ENCODE measurements at regions not wholly inside any gene's neighbourhood (a gene's known extent, or its start where the extent isn't known, plus 50 kb on each side); places are given as distances from the start of the nearest gene placed in this dataset.
"Not testable (repeated sequence)": the region's sequence is repeated elsewhere in the genome, so short reads cannot be mapped to it uniquely, and the experiment has no call there.

- Histone ChIP-seq H3K9ac (ENCODE audit: low read depth, low read length) (no peak overlapping the region), H3K9me3 (ENCODE audit: control insufficient read depth, insufficient read depth, low read length) (no peaks in the 10 kb centered on the region)
Observed at GRCh38 chr5:174645677-174646076, 78.7 kb upstream of the MSX2 start.

GRCh38 chr5:174648618-174649017 lies 75.8 kb upstream of the MSX2 start:
- not testable (repeated sequence) for H3K9me3 ChIP-seq (ENCODE audit: control insufficient read depth, insufficient read depth, low read length); H3K9ac ChIP-seq (ENCODE audit: low read depth, low read length); H3K36me3 ChIP-seq (ENCODE audit: insufficient read depth, low read length); H3K4me1 ChIP-seq (ENCODE audit: insufficient read depth, low read length)

More at GRCh38 chr5:174645677-174646076, 78.7 kb upstream of the MSX2 start:
- no peaks in the 10 kb centered on the region for H3K36me3 ChIP-seq (ENCODE audit: insufficient read depth, low read length)
- 0 out of 2 replicates have a peak, but pooled peaks cover 3% of the 10 kb centered on the region for H3K4me1 ChIP-seq (ENCODE audit: insufficient read depth, low read length)

- Histone ChIP-seq H3K9me3 (ENCODE audit: control insufficient read depth, insufficient read depth, low read length) (no peaks in the 10 kb centered on the region), H3K36me3 (ENCODE audit: insufficient read depth, low read length) (no peaks in the 10 kb centered on the region), H3K4me1 (ENCODE audit: insufficient read depth, low read length) (no peaks in the 10 kb centered on the region), H3K9ac (ENCODE audit: low read depth, low read length) (no peak overlapping the region)
Observed at GRCh38 chr5:174649391-174649790, 75.0 kb upstream of the MSX2 start.

DNA sequence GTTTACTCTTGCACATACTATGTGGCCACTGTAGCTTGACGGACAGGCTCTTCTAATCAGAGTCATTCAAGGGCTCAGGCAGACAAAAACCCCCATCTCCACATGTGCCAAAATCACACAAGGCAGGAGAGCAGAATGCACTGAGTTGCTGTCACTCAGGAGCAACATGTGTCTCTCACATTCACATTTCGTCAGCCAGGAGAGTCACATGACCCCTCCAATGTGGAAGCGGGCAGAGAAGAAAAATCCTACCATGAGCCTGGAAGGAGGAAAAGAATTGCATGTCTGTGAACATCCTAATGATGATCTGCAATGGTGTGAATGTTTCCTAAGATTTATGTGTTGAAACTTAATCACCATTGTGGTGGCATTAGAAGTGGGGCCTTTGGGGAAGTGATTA lies 69.9 kb upstream of the MSX2 start:
- H3K9me3 ChIP-seq (ENCODE audit: control insufficient read depth, insufficient read depth, low read length), result no peaks in the 10 kb centered on the region; the same call in 1 of the 2 replicates
- H3K36me3 ChIP-seq (ENCODE audit: insufficient read depth, low read length), result no peaks in the 10 kb centered on the region
- H3K4me1 ChIP-seq (ENCODE audit: insufficient read depth, low read length), result no peaks in the 10 kb centered on the region
- H3K9ac ChIP-seq (ENCODE audit: low read depth, low read length), result no peak overlapping the region

DNA sequence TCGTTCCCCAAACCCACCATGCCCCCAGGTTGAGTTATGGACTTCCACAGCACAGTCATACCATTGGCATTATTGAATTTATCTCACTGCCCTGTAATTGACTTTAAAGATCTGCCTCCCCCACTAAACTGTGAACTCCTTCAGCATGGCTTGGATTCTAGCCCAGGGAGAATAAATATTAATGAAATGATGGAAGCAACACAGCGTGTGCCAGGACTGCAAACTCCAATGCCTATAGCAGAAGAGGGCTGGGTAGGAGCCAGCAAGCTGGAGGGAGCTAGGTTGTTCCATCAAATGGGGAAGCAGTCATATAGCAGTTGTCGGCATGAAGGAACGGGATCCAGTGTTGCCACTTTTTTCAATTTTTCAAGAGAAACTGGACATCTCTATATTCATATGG lies 69.0 kb upstream of the MSX2 start:
- H3K9me3 ChIP-seq (ENCODE audit: control insufficient read depth, insufficient read depth, low read length), result no peaks in the 10 kb centered on the region; the same call in 1 of the 2 replicates
- no peaks in the 10 kb centered on the region for H3K36me3 ChIP-seq (ENCODE audit: insufficient read depth, low read length)
- no peak overlapping the region for H3K9ac ChIP-seq (ENCODE audit: low read depth, low read length)
- H3K4me1 ChIP-seq (ENCODE audit: insufficient read depth, low read length), result no peaks in the 10 kb centered on the region

- H3K36me3 ChIP-seq (ENCODE audit: insufficient read depth, low read length), result no peaks in the 10 kb centered on the region
- peaks cover 3% of the 10 kb centered on the region; the same call in 1 of the 2 replicates for H3K9me3 ChIP-seq (ENCODE audit: control insufficient read depth, insufficient read depth, low read length)
- no peaks in the 10 kb centered on the region for H3K4me1 ChIP-seq (ENCODE audit: insufficient read depth, low read length)
- H3K9ac ChIP-seq (ENCODE audit: low read depth, low read length), result no peak overlapping the region
Observed at GRCh38 chr5:174664180-174664850, 60.1 kb upstream of the MSX2 start.

DNA sequence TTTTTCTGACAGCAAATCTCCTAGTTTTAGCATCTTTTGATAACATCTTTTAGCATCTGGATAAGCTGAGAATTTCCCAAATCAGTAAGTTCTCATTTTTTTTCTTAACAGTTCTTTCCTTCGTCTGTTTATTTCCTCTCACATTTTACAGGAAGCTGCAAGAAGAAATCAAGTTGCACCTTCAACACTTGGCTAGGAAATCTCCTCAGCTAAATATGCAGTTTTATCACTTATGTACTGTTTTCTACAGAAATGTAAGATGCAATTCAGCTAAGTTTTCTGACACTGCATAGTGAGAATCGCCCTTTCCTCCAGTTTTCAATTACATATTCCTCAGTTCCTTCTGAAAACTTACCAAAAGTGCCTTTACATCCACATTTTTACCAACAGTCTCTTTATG lies 59.0 kb upstream of the MSX2 start:
- H3K4me1 ChIP-seq (ENCODE audit: insufficient read depth, low read length), result no peaks in the 10 kb centered on the region
- H3K9ac ChIP-seq (ENCODE audit: low read depth, low read length), result no peak overlapping the region
- peaks cover 3% of the 10 kb centered on the region; the same call in 1 of the 2 replicates for H3K9me3 ChIP-seq (ENCODE audit: control insufficient read depth, insufficient read depth, low read length)
- H3K36me3 ChIP-seq (ENCODE audit: insufficient read depth, low read length), result no peaks in the 10 kb centered on the region

DNA sequence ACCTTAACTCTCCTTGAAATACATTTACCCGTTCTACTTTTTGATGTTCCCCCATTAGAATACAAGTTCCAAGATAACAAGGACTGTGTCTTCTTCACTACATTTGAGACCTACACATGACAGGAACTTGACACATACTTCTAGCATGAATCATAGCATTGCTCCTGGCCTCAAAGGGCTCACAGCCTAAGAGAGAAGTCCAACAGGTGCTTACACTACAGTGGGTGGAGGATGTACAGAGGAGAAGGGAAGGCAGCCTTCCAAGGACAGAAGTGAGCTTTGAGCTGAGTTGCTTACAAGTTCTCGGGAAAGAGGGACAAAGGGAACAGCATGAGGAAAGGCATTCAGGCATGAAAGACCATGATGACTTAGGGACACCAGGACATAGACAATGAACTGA lies 56.9 kb upstream of the MSX2 start:
- peaks cover 3% of the 10 kb centered on the region; the same call in 1 of the 2 replicates for H3K9me3 ChIP-seq (ENCODE audit: control insufficient read depth, insufficient read depth, low read length)
- H3K36me3 ChIP-seq (ENCODE audit: insufficient read depth, low read length), result no peaks in the 10 kb centered on the region
- H3K4me1 ChIP-seq (ENCODE audit: insufficient read depth, low read length), result no peaks in the 10 kb centered on the region
- no peak overlapping the region for H3K9ac ChIP-seq (ENCODE audit: low read depth, low read length)

- Histone ChIP-seq H3K4me1 (ENCODE audit: insufficient read depth, low read length) (no peaks in the 10 kb centered on the region), H3K36me3 (ENCODE audit: insufficient read depth, low read length) (no peaks in the 10 kb centered on the region), H3K9ac (ENCODE audit: low read depth, low read length) (no peak overlapping the region), H3K9me3 (ENCODE audit: control insufficient read depth, insufficient read depth, low read length) (peaks cover 3% of the 10 kb centered on the region; the same call in 1 of the 2 replicates)
Observed at GRCh38 chr5:174668349-174668748, 56.0 kb upstream of the MSX2 start.

All from ES-I3 (cell line).